ENCODE measurements at regions not wholly inside any gene's neighbourhood (a gene's known extent, or its start where the extent isn't known, plus 50 kb on each side); places are given as distances from the start of the nearest gene placed in this dataset.

GRCh38 chr18:26697186-26697884 lies 149.0 kb upstream of the KCTD1 start:
- no peak for DNase-seq

- DNase-seq = no peak
These were observed 148.4 kb upstream of the KCTD1 start for GRCh38 chr18:26696786-26697185.

- no peak for DNase-seq
These were observed 148.0 kb upstream of the KCTD1 start for GRCh38 chr18:26696308-26696707.

GRCh38 chr18:26689226-26689879 lies 141.0 kb upstream of the KCTD1 start:
- DNase-seq = no peak

- DNase-seq = no peak
These were observed 138.2 kb upstream of the KCTD1 start for GRCh38 chr18:26686532-26686931.

- DNase-seq = no peak
These were observed 137.2 kb upstream of the KCTD1 start for GRCh38 chr18:26685438-26686157.

- no peak for DNase-seq
These were observed 129.6 kb upstream of the KCTD1 start for GRCh38 chr18:26677957-26678356.

GRCh38 chr18:26667046-26667445 lies 118.7 kb upstream of the KCTD1 start:
- DNase-seq = no peak

GRCh38 chr18:26662996-26663395 lies 114.6 kb upstream of the KCTD1 start:
- no peak for DNase-seq

GRCh38 chr18:26657631-26658581 lies 109.6 kb upstream of the KCTD1 start:
- no peak for DNase-seq

GRCh38 chr18:26656944-26657536 lies 108.7 kb upstream of the KCTD1 start:
- DNase-seq = no peak

GRCh38 chr18:26656431-26656943 lies 108.1 kb upstream of the KCTD1 start:
- no peak for DNase-seq

- no peak for DNase-seq
These were observed 107.4 kb upstream of the KCTD1 start for GRCh38 chr18:26655525-26656430.

- DNase-seq = no peak
These were observed 106.5 kb upstream of the KCTD1 start for GRCh38 chr18:26654616-26655524.

- DNase-seq = no peak
These were observed 105.7 kb upstream of the KCTD1 start for GRCh38 chr18:26653943-26654615.

GRCh38 chr18:26652501-26652900 lies 104.1 kb upstream of the KCTD1 start:
- no peak for DNase-seq

- DNase-seq = no peak
These were observed 102.2 kb upstream of the KCTD1 start for GRCh38 chr18:26650310-26651268.

- DNase-seq = no peak
These were observed 100.8 kb upstream of the KCTD1 start for GRCh38 chr18:26649193-26649543.
